ENCODE measurements at regions not wholly inside any gene's neighbourhood (a gene's known extent, or its start where the extent isn't known, plus 50 kb on each side); places are given as distances from the start of the nearest gene placed in this dataset.

GRCh38 chr14:83559721-83560120 is 1970.2 kb upstream of the FLRT2 start:
- Mint-ChIP-seq H3K27ac (no peak overlapping the region), H3K4me3 (no peak overlapping the region), H3K27me3 (no peaks in the 10 kb centered on the region), H3K9me3 (peaks cover 2 to 11% (median 7%) of the 10 kb centered on the region in 7 donors), H3K36me3 (no peaks in the 10 kb centered on the region), H3K4me1 (no peaks in the 10 kb centered on the region)
- no peak for DNase-seq
- ATAC-seq (ENCODE audit: low read depth in 2 of 2), result no peak

DNA sequence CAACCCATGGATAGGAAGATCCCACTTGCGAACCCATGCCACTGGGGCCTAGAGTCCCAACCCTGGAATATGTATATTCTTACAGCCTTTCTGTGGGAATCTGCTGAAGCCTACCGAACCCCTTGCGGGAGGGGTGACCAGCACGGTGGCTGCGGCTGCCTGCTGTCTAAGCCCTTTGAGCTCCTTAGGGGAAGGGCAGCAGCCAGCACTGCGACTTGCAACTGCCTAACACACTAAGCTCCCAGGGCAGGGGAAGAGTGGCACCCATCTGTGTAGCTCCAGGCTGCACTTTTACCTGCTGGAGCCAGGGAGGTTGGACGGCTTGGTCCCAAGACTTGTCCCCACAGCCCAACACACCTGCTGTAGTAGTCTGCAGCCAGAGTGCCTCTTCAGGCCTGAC is 1968.7 kb upstream of the FLRT2 start:
- H3K27me3 Mint-ChIP-seq, result no peaks in the 10 kb centered on the region
- ATAC-seq (ENCODE audit: low read depth in 2 of 2) (no peak), DNase-seq (no peak)
- H3K4me3 Mint-ChIP-seq, result no peak overlapping the region
- H3K9me3 Mint-ChIP-seq, result peaks cover 0 to 14% (median 6%) of the 10 kb centered on the region in 7 donors
- H3K36me3 Mint-ChIP-seq, result no peaks in the 10 kb centered on the region
- H3K4me1 Mint-ChIP-seq, result no peaks in the 10 kb centered on the region
- H3K27ac Mint-ChIP-seq, result no peak overlapping the region

GRCh38 chr14:83566567-83566966 is 1963.4 kb upstream of the FLRT2 start:
- Mint-ChIP-seq H3K36me3 (no peaks in the 10 kb centered on the region), H3K27ac (no peak overlapping the region), H3K9me3 (peaks cover 0 to 9% (median 5%) of the 10 kb centered on the region in 7 donors), H3K4me3 (no peak overlapping the region), H3K27me3 (no peaks in the 10 kb centered on the region), H3K4me1 (no peaks in the 10 kb centered on the region)
- ATAC-seq (ENCODE audit: low read depth in 2 of 2) (no peak), DNase-seq (no peak)

DNA sequence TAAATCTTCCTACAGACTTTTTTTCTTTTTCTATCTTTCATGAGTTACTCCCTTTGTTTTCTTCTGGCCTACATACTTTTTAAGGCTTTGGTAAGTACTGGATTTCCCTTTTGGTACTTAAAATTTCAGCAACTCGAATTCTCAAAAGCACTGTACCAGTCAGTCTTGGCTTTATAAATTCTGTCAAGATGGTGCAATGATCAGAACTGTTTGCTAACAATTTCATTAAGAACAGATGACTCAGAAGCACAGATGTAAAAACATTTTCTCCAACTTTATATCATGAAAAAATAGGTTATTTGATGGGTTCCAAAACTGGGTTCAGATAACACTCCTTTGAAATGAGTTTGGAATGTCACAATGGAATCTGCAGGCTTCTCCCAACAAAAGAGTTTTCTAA is 1961.8 kb upstream of the FLRT2 start:
- Mint-ChIP-seq H3K4me1 (no peaks in the 10 kb centered on the region), H3K36me3 (no peaks in the 10 kb centered on the region)

GRCh38 chr14:83575301-83575700 is 1954.6 kb upstream of the FLRT2 start:
- H3K27me3 Mint-ChIP-seq, result no peaks in the 10 kb centered on the region
- H3K27ac Mint-ChIP-seq, result no peak overlapping the region
- no peak overlapping the region for H3K4me3 Mint-ChIP-seq
- ATAC-seq (ENCODE audit: low read depth in 2 of 2) (no peak), DNase-seq (no peak)
- H3K36me3 Mint-ChIP-seq, result no peaks in the 10 kb centered on the region
- H3K4me1 Mint-ChIP-seq, result no peaks in the 10 kb centered on the region
- peaks cover 0 to 16% (median 2%) of the 10 kb centered on the region in 7 donors for H3K9me3 Mint-ChIP-seq

More for the DNA sequence above, 1961.8 kb upstream of the FLRT2 start:
- no peak overlapping the region for H3K27ac Mint-ChIP-seq
- no peaks in the 10 kb centered on the region for H3K27me3 Mint-ChIP-seq
- ATAC-seq (ENCODE audit: low read depth in 2 of 2) (no peak), DNase-seq (no peak)
- no peak overlapping the region for H3K4me3 Mint-ChIP-seq
- H3K9me3 Mint-ChIP-seq, result peaks cover 0 to 9% (median 5%) of the 10 kb centered on the region in 7 donors

GRCh38 chr14:83583201-83583600 is 1946.7 kb upstream of the FLRT2 start:
- H3K27me3 Mint-ChIP-seq, result no peaks in the 10 kb centered on the region
- no peak for ATAC-seq (ENCODE audit: low read depth in 2 of 2)
- DNase-seq, result no peak
- no peaks in the 10 kb centered on the region for H3K4me1 Mint-ChIP-seq
- H3K9me3 Mint-ChIP-seq, result peaks cover 0 to 15% (median 4%) of the 10 kb centered on the region in 7 donors
- no peak overlapping the region for H3K4me3 Mint-ChIP-seq
- no peaks in the 10 kb centered on the region for H3K36me3 Mint-ChIP-seq
- no peak overlapping the region for H3K27ac Mint-ChIP-seq

DNA sequence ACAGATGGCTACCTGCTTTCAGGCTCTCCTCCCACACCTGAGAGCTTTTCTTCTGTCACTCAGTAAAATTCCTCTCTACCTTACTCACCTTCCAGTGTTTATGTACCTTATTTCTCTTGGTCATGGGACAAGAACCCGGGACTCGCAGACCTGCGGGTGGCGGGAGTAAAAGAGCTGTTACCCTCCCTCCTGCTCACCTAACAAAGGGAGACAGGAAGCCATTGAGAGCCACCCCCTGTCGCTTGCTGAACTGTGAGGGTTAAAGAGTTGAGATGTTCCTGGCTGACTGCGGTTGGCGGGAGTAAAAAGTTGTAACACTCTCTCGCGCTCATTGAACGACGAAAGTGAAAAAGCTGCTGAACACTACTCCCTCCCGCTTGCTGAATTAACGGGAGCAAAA is 1935.1 kb upstream of the FLRT2 start:
- no peak overlapping the region for H3K27ac Mint-ChIP-seq
- peaks cover 5 to 15% (median 6%) of the 10 kb centered on the region in 7 donors for H3K9me3 Mint-ChIP-seq
- no peaks in the 10 kb centered on the region for H3K36me3 Mint-ChIP-seq

DNA sequence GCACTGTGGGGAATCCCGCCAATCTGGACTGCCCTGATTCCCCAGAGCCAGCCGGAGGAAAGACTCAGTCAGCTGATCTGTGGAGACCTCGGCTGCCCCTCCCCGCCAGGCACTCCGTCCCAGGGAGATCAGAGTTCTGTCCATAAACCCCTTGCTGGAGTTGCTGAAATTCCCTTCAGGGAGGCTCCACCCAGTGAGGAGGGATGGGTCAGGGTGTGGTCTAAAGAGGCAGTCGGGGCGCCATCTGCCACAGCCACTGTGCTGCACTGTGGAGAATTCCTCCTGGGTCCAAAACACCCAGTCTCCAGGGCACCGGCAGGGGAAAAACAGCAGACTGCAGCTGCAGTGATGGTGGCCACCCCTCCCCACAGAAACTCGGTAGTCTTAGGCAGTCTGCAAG is 1922.3 kb upstream of the FLRT2 start:
- DNase-seq (no peak), ATAC-seq (ENCODE audit: low read depth in 2 of 2) (no peak)
- Mint-ChIP-seq H3K4me3 (no peak overlapping the region), H3K9me3 (peaks cover 0 to 15% (median 3%) of the 10 kb centered on the region in 7 donors), H3K4me1 (no peaks in the 10 kb centered on the region), H3K36me3 (no peaks in the 10 kb centered on the region), H3K27me3 (no peaks in the 10 kb centered on the region), H3K27ac (no peak overlapping the region)

More for the DNA sequence above, 1935.1 kb upstream of the FLRT2 start:
- DNase-seq, result no peak
- H3K27me3 Mint-ChIP-seq, result no peaks in the 10 kb centered on the region
- H3K4me1 Mint-ChIP-seq, result no peaks in the 10 kb centered on the region
- no peak overlapping the region for H3K4me3 Mint-ChIP-seq
- no peak for ATAC-seq (ENCODE audit: low read depth in 2 of 2)

- H3K4me3 Mint-ChIP-seq, result no peak overlapping the region
- peaks cover 0 to 7% (median 2%) of the 10 kb centered on the region in 7 donors for H3K9me3 Mint-ChIP-seq
- no peak overlapping the region for H3K27ac Mint-ChIP-seq
- ATAC-seq (ENCODE audit: low read depth in 2 of 2), result no peak
- no peaks in the 10 kb centered on the region for H3K27me3 Mint-ChIP-seq
- H3K36me3 Mint-ChIP-seq, result no peaks in the 10 kb centered on the region
- no peaks in the 10 kb centered on the region for H3K4me1 Mint-ChIP-seq
- DNase-seq, result no peak
These were observed 1918.5 kb upstream of the FLRT2 start for GRCh38 chr14:83611491-83611890.

- no peaks in the 10 kb centered on the region for H3K36me3 Mint-ChIP-seq
- H3K27me3 Mint-ChIP-seq, result no peaks in the 10 kb centered on the region
- ATAC-seq (ENCODE audit: low read depth in 2 of 2) (no peak), DNase-seq (no peak)
- no peak overlapping the region for H3K4me3 Mint-ChIP-seq
- no peak overlapping the region for H3K27ac Mint-ChIP-seq
- H3K4me1 Mint-ChIP-seq, result no peaks in the 10 kb centered on the region
- H3K9me3 Mint-ChIP-seq, result peaks cover 0 to 4% (median 2%) of the 10 kb centered on the region in 7 donors
These were observed 1918.0 kb upstream of the FLRT2 start for GRCh38 chr14:83611906-83612390.

DNA sequence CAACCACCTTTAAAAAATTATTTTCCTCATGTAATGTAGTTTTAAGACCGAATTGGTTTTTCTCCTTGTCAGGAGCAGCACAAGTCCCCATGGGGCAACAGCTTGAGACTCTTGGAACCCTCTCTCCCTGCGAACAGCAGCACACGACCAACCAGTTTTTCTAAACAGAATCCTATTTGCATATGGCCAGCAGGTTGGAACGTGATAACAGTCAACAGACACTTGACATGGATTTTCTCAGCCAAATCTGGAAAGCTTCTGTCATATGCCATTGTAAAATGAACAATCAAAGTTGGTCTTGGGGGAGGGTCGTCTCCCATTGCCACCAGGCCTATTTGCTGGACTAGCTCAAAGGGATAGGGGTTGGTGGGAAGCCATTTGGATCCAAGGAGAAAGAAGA is 1915.0 kb upstream of the FLRT2 start:
- Mint-ChIP-seq H3K36me3 (no peaks in the 10 kb centered on the region), H3K4me1 (no peaks in the 10 kb centered on the region), H3K4me3 (no peak overlapping the region), H3K27me3 (no peaks in the 10 kb centered on the region), H3K9me3 (peaks cover 2 to 13% (median 4%) of the 10 kb centered on the region in 7 donors), H3K27ac (no peak overlapping the region)
- ATAC-seq (ENCODE audit: low read depth in 2 of 2) (no peak), DNase-seq (no peak)

- Mint-ChIP-seq H3K4me3 (no peak overlapping the region), H3K36me3 (no peaks in the 10 kb centered on the region)
These were observed 1905.4 kb upstream of the FLRT2 start for GRCh38 chr14:83624541-83624940.

DNA sequence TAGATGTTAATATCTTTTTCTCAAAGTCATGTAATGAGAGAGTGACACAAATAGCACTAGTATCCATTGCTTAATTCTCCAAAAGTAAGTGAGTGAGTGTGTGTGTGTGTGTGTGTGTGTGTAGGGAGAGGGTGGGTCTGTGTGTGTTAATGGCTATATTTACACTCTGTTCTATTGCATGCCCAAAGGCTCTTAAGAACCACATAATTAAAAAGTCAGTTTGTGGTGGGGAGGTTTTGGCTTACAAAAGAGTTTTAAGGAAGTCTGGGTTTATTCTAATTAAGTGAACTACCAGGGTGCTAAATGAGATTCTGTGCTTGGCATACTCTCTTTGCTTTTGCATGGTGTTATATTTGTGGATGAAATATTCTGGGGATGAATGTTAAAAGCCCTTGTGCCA is 1897.6 kb upstream of the FLRT2 start:
- no peak overlapping the region for H3K4me3 Mint-ChIP-seq
- peaks cover 2 to 15% (median 5%) of the 10 kb centered on the region in 7 donors for H3K9me3 Mint-ChIP-seq
- ATAC-seq (ENCODE audit: low read depth in 2 of 2) (no peak), DNase-seq (no peak)
- no peaks in the 10 kb centered on the region for H3K27me3 Mint-ChIP-seq
- no peaks in the 10 kb centered on the region for H3K4me1 Mint-ChIP-seq
- no peak overlapping the region for H3K27ac Mint-ChIP-seq
- no peaks in the 10 kb centered on the region for H3K36me3 Mint-ChIP-seq

More at GRCh38 chr14:83624541-83624940, 1905.4 kb upstream of the FLRT2 start:
- Mint-ChIP-seq H3K4me1 (no peaks in the 10 kb centered on the region), H3K9me3 (peaks cover 1 to 15% (median 5%) of the 10 kb centered on the region in 7 donors), H3K27me3 (no peaks in the 10 kb centered on the region), H3K27ac (no peak overlapping the region)
- no peak for ATAC-seq (ENCODE audit: low read depth in 2 of 2)
- no peak for DNase-seq

GRCh38 chr14:83638748-83639504 is 1891.0 kb upstream of the FLRT2 start:
- ATAC-seq (ENCODE audit: low read depth in 2 of 2) (no peak), DNase-seq (no peak)
- Mint-ChIP-seq H3K4me3 (no peak overlapping the region), H3K9me3 (peaks cover 3 to 10% (median 7%) of the 10 kb centered on the region in 7 donors), H3K36me3 (no peaks in the 10 kb centered on the region), H3K27me3 (no peaks in the 10 kb centered on the region), H3K4me1 (no peaks in the 10 kb centered on the region), H3K27ac (no peak overlapping the region)
